Liver (tissue), 8 donors: ENCODE measurements at regions not wholly inside any gene's neighbourhood (a gene's known extent, or its start where the extent isn't known, plus 50 kb on each side); places are given as distances from the start of the nearest gene placed in this dataset.

Experiments
- DNase-seq: peaks from one replicate; pipeline ENCODE4 v3.0.0-alpha.2; 2017; ENCODE audit warnings: low spot score
- H3K27ac ChIP-seq, 2 donors: one replicate each; pipeline ENCODE4 v1.7.0; 2013; ENCODE audit warnings: inconsistent platforms in 2 of 2, low read length in 2 of 2, control low read depth in 1 of 2, low read depth in 1 of 2, mild to moderate bottlenecking in 1 of 2
- H3K27me3 ChIP-seq, 4 donors: one replicate each; pipeline versions ENCODE4 v1.6.1 to v1.7.0; 2013; ENCODE audit warnings: low read length in 3 of 4, inconsistent platforms in 1 of 4, mild to moderate bottlenecking in 1 of 4, moderate library complexity in 1 of 4; ENCODE audit not compliant: control insufficient read depth in 4 of 4, insufficient read depth in 4 of 4
- H3K36me3 ChIP-seq, 4 donors: one replicate each; pipeline versions ENCODE4 v1.6.1 to v1.7.0; 2013; ENCODE audit warnings: low read length in 3 of 4, mild to moderate bottlenecking in 3 of 4, low read depth in 1 of 4, moderate library complexity in 1 of 4; ENCODE audit not compliant: control insufficient read depth in 4 of 4, insufficient read depth in 3 of 4
- H3K4me1 ChIP-seq, 4 donors: one replicate each; pipeline versions ENCODE4 v1.6.1 to v1.7.0; 2013; ENCODE audit warnings: low read length in 3 of 4, mild to moderate bottlenecking in 3 of 4, moderate library complexity in 1 of 4; ENCODE audit not compliant: control insufficient read depth in 4 of 4, insufficient read depth in 4 of 4
- H3K4me3 ChIP-seq, 3 donors: one replicate each; pipeline versions ENCODE4 v1.6.1 to v1.7.0; 2013; ENCODE audit warnings: low read length in 3 of 3, control low read depth in 1 of 3, low read depth in 1 of 3, mild to moderate bottlenecking in 1 of 3
- H3K9ac ChIP-seq, 2 donors: one replicate each; pipeline ENCODE4 v1.7.0; 2013; ENCODE audit warnings: low read length in 2 of 2, mild to moderate bottlenecking in 2 of 2, moderate library complexity in 2 of 2, control low read depth in 1 of 2, low read depth in 1 of 2
- H3K9me3 ChIP-seq, 4 donors: one replicate each; pipeline versions ENCODE4 v1.6.1 to v1.7.0; 2013; ENCODE audit warnings: low read length in 3 of 4; ENCODE audit not compliant: control insufficient read depth in 4 of 4
- ATF3 ChIP-seq: IDR thresholded peaks from 2 replicates; pipeline ENCODE4 v1.6.1; 2016; ENCODE audit warnings: antibody characterized with exemption
- CTCF ChIP-seq: fragments of 150-350 bp; IDR thresholded peaks from 2 replicates; pipeline ENCODE4 v1.5.1; 2017; ENCODE audit warnings: improper control_type of control experiment, low read depth, low read length; ENCODE audit not compliant: missing input control
- EGR1 ChIP-seq, 2 donors: IDR thresholded peaks; 2 replicates each; pipeline ENCODE4 v1.6.1; 2016 to 2018; ENCODE audit warnings: antibody characterized with exemption in 2 of 2, low read depth in 2 of 2
- FOXA1 ChIP-seq: IDR thresholded peaks from 2 replicates; pipeline ENCODE4 v1.6.1; 2016; ENCODE audit warnings: antibody characterized with exemption
- FOXA2 ChIP-seq: IDR thresholded peaks from 2 replicates; pipeline ENCODE4 v1.6.1; 2016; ENCODE audit warnings: antibody characterized with exemption
- GABPA ChIP-seq, 2 donors: IDR thresholded peaks in 1 of 2; conservative IDR thresholded peaks in 1 of 2; 2 replicates each; pipeline ENCODE4 v1.6.1; 2016; ENCODE audit warnings: antibody characterized with exemption in 2 of 2, mild to moderate bottlenecking in 1 of 2, moderate library complexity in 1 of 2
- HNF4A ChIP-seq, 2 donors: conservative IDR thresholded peaks; 2 replicates each; pipeline ENCODE4 v1.6.1; 2016; ENCODE audit warnings: antibody characterized with exemption in 2 of 2, mild to moderate bottlenecking in 2 of 2
- HNF4G ChIP-seq: IDR thresholded peaks from 2 replicates; pipeline ENCODE4 v1.6.1; 2016; ENCODE audit warnings: antibody characterized with exemption
- JUND ChIP-seq, 2 donors: IDR thresholded peaks; 2 replicates each; pipeline ENCODE4 v1.6.1; 2016; ENCODE audit warnings: antibody characterized with exemption in 2 of 2
- MAX ChIP-seq: IDR thresholded peaks from 2 replicates; pipeline ENCODE4 v1.6.1; 2016; ENCODE audit warnings: antibody characterized with exemption
- NR2F2 ChIP-seq: IDR thresholded peaks from 2 replicates; pipeline ENCODE4 v1.6.1; 2016; ENCODE audit warnings: antibody characterized with exemption
- RAD21 ChIP-seq, 2 donors: IDR thresholded peaks; 2 replicates each; pipeline ENCODE4 v1.6.1; 2016; ENCODE audit warnings: antibody characterized with exemption in 2 of 2, mild to moderate bottlenecking in 2 of 2
- REST ChIP-seq: IDR thresholded peaks from 2 replicates; pipeline ENCODE4 v1.6.1; 2016; ENCODE audit warnings: antibody characterized with exemption, mild to moderate bottlenecking
- RXRA ChIP-seq, 2 donors: IDR thresholded peaks; 2 replicates each; pipeline ENCODE4 v1.6.1; 2017 to 2018; ENCODE audit warnings: antibody characterized with exemption in 2 of 2, mild to moderate bottlenecking in 1 of 2
- SP1 ChIP-seq: IDR thresholded peaks from 2 replicates; pipeline ENCODE4 v1.6.1; 2018; ENCODE audit warnings: antibody characterized with exemption, mild to moderate bottlenecking
- TAF1 ChIP-seq: conservative IDR thresholded peaks from 2 replicates; pipeline ENCODE4 v1.6.1; 2016; ENCODE audit warnings: antibody characterized with exemption, mild to moderate bottlenecking
- YY1 ChIP-seq: IDR thresholded peaks from 2 replicates; pipeline ENCODE4 v1.6.1; 2016; ENCODE audit warnings: antibody characterized with exemption, mild to moderate bottlenecking
- ZBTB33 ChIP-seq: IDR thresholded peaks from 2 replicates; pipeline ENCODE4 v1.6.1; 2016; ENCODE audit warnings: antibody characterized with exemption
- WGBS: extraction: QIAGEN DNeasy Blood & Tissue Kit; methylation state at CpG from one replicate; pipeline ENCODE4 v1.1.7; 2013; 5-methylcytosine and 5-hydroxymethylcytosine counted together
- donor health status: healthy.
- donor health status: healthy.
- donor health status: healthy.
- donor health status: healthy.
- donor health status: healthy.

- 86% methylated on average over 4 of the region's 4 CpGs for WGBS
- H3K36me3 ChIP-seq: no peaks in the 10 kb centered on the region
- H3K9me3 ChIP-seq: no peaks in the 10 kb centered on the region
- H3K27me3 ChIP-seq: no peaks in the 10 kb centered on the region
- no peak for TF ChIP-seq JUND (IDR thresholded peaks at IDR 0.05)
- no peak for TF ChIP-seq YY1
- no peak for TF ChIP-seq EGR1 (IDR thresholded peaks at IDR 0.05; ENCODE audit: low read depth in 2 of 2)
- no peak for TF ChIP-seq FOXA2
- no peak for TF ChIP-seq HNF4G
- no peak for TF ChIP-seq CTCF
- TF ChIP-seq TAF1: no peak
- TF ChIP-seq RXRA (IDR thresholded peaks at IDR 0.05): no peak
- no peak for TF ChIP-seq ATF3
- TF ChIP-seq GABPA (IDR thresholded peaks at IDR 0.05 in 1 of 2, conservative IDR thresholded peaks at IDR 0.05 in 1 of 2): no peak
- TF ChIP-seq MAX: no peak
- TF ChIP-seq RAD21 (IDR thresholded peaks at IDR 0.05): no peak
- TF ChIP-seq SP1: no peak
- TF ChIP-seq NR2F2: no peak
- TF ChIP-seq FOXA1: no peak
- no peak for DNase-seq
- no peak overlapping the region for H3K27ac ChIP-seq
- no peaks in the 10 kb centered on the region for H3K4me1 ChIP-seq
- no peak overlapping the region for H3K4me3 ChIP-seq
- H3K9ac ChIP-seq: no peak overlapping the region
Measured at GRCh38 chr2:234583331-234583730, 86.5 kb upstream of the ARL4C start.

GRCh38 chr2:234580686-234581085 lies 83.8 kb upstream of the ARL4C start:
- Histone ChIP-seq H3K27ac (no peak overlapping the region), H3K27me3 (no peaks in the 10 kb centered on the region), H3K4me3 (no peak overlapping the region), H3K4me1 (no peaks in the 10 kb centered on the region), H3K36me3 (no peaks in the 10 kb centered on the region), H3K9ac (no peak overlapping the region), H3K9me3 (no peaks in the 10 kb centered on the region)
- DNase-seq: no peak
- no peak for TF ChIP-seq CTCF
- no peak for TF ChIP-seq MAX
- TF ChIP-seq RAD21 (IDR thresholded peaks at IDR 0.05): no peak
- TF ChIP-seq REST: no peak
- no peak for TF ChIP-seq GABPA (IDR thresholded peaks at IDR 0.05 in 1 of 2, conservative IDR thresholded peaks at IDR 0.05 in 1 of 2)
- no peak for TF ChIP-seq SP1
- no peak for TF ChIP-seq JUND (IDR thresholded peaks at IDR 0.05)
- TF ChIP-seq TAF1: no peak
- TF ChIP-seq FOXA2: no peak
- no peak for TF ChIP-seq HNF4G
- no peak for TF ChIP-seq HNF4A (conservative IDR thresholded peaks at IDR 0.05)
- TF ChIP-seq FOXA1: no peak
- no peak for TF ChIP-seq EGR1 (IDR thresholded peaks at IDR 0.05; ENCODE audit: low read depth in 2 of 2)
- TF ChIP-seq NR2F2: no peak
- TF ChIP-seq YY1: no peak
- TF ChIP-seq RXRA (IDR thresholded peaks at IDR 0.05): no peak
- no peak for TF ChIP-seq ATF3
- no peak for TF ChIP-seq ZBTB33
- WGBS: 98% methylated on average over 5 of the region's 5 CpGs
